PC-9 (cell line): ENCODE measurements at regions not wholly inside any gene's neighbourhood (a gene's known extent, or its start where the extent isn't known, plus 50 kb on each side); places are given as distances from the start of the nearest gene placed in this dataset.

ENCODE experiments used
- EZH2 ChIP-seq: fragments of 200-600 bp; sonication (generic); IDR thresholded peaks from 2 replicates; pipeline ENCODE4 v1.8.0; 2017; ENCODE audit warnings: antibody characterized with exemption, low read depth
- TF ChIP-seq, protein P1 (sequence below): fragments of 200-600 bp; sonication (generic); conservative IDR thresholded peaks from 2 replicates; pipeline ENCODE4 v1.6.1; 2017; ENCODE audit warnings: mixed run types, antibody characterized with exemption, mild to moderate bottlenecking, moderate library complexity

DNA sequence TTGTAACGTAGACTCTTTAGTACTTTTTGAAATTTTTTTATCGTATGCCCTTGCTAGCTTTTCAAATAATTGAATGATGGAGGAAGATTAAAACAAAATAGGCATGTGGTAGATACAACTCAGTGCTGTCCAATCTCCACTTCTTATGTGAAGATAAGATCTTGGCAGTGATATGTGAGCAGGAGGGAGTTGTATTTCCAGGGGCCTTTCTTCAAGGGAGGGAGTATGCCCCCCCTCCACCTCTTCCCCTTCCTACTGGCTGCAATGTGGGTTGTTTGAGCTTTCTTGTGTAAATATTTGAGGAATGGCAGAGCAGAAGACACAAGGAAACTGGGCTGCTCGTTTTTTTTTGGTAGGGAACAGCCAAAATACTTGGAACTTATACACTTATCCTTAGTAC lies 374.9 kb downstream of the PSAT1 start:
- TF ChIP-seq, protein P1, sequence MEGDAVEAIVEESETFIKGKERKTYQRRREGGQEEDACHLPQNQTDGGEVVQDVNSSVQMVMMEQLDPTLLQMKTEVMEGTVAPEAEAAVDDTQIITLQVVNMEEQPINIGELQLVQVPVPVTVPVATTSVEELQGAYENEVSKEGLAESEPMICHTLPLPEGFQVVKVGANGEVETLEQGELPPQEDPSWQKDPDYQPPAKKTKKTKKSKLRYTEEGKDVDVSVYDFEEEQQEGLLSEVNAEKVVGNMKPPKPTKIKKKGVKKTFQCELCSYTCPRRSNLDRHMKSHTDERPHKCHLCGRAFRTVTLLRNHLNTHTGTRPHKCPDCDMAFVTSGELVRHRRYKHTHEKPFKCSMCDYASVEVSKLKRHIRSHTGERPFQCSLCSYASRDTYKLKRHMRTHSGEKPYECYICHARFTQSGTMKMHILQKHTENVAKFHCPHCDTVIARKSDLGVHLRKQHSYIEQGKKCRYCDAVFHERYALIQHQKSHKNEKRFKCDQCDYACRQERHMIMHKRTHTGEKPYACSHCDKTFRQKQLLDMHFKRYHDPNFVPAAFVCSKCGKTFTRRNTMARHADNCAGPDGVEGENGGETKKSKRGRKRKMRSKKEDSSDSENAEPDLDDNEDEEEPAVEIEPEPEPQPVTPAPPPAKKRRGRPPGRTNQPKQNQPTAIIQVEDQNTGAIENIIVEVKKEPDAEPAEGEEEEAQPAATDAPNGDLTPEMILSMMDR = no peak
- no peak for TF ChIP-seq EZH2
